ENCODE measurements at regions not wholly inside any gene's neighbourhood (a gene's known extent, or its start where the extent isn't known, plus 50 kb on each side); places are given as distances from the start of the nearest gene placed in this dataset.
"Not testable (repeated sequence)": the region's sequence is repeated elsewhere in the genome, so short reads cannot be mapped to it uniquely, and the experiment has no call there.

DNA sequence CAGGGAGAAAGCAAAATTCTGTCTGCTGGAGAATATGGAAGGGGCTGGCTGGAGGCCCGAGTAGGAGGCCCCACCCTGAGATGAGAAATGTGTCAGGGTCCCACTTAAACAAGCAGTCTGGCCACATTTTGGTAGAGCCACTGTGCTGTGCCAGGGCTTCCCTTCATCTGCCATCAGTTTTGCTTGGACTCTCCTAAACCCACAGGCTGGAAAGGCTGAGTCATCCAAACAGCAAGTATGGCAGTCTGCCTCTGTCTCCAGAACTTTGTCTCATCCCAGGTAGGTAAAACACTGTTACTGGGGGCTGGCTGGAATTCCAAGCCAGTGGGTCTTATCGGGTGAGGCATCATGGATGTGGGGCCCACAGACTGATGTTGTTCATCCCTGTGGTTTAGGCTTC, 1390.6 kb downstream of the UQCRFS1 start:
- H3K4me3 ChIP-seq (ENCODE audit: low read depth, low read length) = no peak overlapping the region
- DNase-seq (ENCODE audit: low read depth) = no peak
- TF ChIP-seq, protein P1, sequence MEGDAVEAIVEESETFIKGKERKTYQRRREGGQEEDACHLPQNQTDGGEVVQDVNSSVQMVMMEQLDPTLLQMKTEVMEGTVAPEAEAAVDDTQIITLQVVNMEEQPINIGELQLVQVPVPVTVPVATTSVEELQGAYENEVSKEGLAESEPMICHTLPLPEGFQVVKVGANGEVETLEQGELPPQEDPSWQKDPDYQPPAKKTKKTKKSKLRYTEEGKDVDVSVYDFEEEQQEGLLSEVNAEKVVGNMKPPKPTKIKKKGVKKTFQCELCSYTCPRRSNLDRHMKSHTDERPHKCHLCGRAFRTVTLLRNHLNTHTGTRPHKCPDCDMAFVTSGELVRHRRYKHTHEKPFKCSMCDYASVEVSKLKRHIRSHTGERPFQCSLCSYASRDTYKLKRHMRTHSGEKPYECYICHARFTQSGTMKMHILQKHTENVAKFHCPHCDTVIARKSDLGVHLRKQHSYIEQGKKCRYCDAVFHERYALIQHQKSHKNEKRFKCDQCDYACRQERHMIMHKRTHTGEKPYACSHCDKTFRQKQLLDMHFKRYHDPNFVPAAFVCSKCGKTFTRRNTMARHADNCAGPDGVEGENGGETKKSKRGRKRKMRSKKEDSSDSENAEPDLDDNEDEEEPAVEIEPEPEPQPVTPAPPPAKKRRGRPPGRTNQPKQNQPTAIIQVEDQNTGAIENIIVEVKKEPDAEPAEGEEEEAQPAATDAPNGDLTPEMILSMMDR (conservative IDR thresholded peaks at IDR 0.05; ENCODE audit: low read depth, low read length) = no peak

DNA sequence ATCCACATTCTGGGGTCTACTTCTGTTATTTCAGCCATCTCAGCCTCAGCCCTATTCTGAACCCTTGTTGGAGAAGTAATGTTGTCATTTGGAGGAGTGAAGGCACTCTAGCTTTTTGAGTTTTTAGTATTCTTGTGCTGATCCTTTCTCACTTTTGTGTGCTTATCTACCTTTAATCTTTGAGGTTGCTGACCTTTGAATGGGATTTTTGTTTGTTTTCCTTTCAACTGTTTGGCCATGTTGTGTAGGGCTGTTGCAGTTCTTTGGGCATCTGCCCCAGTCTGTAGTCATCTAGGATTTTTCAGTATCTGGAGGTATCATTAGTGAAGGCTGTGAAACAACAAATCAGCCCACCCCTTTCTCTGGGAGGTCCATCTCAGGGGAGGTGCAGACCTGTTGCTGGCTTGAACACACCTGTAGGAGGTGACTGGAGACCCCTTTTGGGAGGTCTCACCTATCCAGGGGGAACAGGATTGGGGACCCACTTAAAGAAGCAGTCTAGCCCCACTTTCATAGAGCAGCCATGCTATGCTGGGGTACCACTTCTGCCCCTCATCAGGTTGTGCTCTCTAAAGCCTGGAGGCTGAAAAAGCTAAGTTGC, 1391.4 kb downstream of the UQCRFS1 start:
- H3K4me3 ChIP-seq (ENCODE audit: low read depth, low read length) = no peak overlapping the region
- no peak for DNase-seq (ENCODE audit: low read depth)
- TF ChIP-seq, protein P1 (conservative IDR thresholded peaks at IDR 0.05; ENCODE audit: low read depth, low read length) = no peak

DNA sequence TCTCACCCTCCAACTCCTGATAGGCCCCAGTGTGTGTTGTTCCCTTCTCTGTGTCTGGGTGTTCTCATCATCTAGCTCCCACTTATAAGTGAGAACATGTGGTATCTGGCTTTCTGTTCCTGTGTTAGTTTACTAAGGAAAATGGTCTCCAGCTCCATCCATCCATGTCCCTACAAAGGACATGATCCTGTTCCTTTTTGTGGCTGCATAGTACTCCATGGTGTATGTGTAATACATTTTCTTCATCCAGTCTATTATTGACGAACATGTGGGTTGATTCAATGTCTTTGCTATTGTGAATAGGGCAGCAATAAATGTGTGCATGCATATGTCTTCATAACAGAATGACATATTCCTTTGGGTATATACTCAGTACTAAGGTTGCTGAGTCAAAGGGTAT, 1397.0 kb downstream of the UQCRFS1 start:
- TF ChIP-seq, protein P1 (conservative IDR thresholded peaks at IDR 0.05; ENCODE audit: low read depth, low read length) = no peak
- no peak for DNase-seq (ENCODE audit: low read depth)
- no peak overlapping the region for H3K4me3 ChIP-seq (ENCODE audit: low read depth, low read length)

DNA sequence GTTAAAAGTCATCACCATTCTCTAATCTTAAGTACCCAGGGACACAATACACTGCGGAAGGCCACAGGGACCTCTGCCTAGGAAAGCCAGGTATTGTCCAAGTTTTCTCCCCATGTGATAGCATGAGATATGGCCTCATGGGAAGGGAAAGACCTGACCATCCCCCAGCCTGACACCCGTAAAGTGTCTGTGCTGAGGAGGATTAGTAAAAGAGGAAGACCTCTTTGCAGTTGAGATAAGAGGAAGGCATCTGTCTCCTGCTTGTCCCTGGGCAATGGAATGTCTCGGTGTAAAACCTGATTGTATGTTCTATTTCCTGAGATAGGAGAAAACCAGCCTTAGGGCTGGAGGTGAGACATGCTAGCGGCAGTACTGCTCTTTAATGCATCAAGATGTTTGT, 1398.1 kb downstream of the UQCRFS1 start:
- H3K4me3 ChIP-seq (ENCODE audit: low read depth, low read length); DNase-seq (ENCODE audit: low read depth): not testable (repeated sequence)

DNA sequence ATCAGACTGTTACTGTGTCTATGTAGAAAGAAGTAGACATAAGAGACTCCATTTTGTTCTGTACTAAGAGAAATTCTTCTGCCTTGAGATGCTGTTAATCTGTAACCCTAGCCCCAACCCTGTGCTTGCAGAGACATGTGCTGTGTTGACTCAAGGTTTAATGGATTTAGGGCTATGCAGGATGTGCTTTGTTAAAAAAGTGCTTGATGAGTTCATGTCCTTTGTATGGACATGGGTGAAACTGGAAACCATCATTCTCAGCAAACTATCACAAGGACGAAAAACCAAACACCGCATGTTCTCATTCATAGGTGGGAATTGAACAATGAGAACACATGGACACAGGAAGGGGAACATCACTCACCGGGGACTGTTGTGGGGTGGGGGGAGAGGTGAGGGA, 1398.7 kb downstream of the UQCRFS1 start:
- not testable (repeated sequence) for DNase-seq (ENCODE audit: low read depth); H3K4me3 ChIP-seq (ENCODE audit: low read depth, low read length)

DNA sequence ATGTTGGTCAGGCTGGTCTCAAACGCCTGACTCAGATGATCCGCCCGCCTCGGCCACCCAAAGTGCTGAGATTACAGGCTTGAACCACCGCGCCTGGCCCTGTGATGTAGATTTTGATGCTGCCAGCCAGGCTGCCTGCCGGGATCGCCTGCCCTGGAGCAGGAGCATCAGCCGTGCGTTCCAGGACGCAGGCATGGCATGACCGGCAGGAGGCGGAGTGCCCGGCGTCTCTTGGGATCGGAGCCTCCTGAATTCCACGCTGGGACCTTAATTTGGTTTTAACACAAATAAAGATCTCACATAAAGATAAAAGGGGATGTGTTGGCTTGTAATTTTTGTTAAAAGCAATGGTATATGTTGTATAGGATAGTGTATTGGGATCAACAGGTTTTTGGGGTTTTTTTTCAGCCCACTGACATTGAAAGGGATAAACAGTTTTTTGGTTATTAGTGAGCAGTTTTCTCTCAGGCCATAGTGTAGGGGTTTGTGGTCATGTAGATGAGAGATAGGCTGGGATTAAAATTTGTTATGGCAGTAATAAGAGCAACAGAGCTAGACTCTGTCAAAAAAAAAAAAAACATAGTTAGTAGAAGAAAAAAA, 1406.4 kb downstream of the UQCRFS1 start:
- TF ChIP-seq, protein P1 (conservative IDR thresholded peaks at IDR 0.05; ENCODE audit: low read depth, low read length) = no peak
- no peak overlapping the region for H3K4me3 ChIP-seq (ENCODE audit: low read depth, low read length)
- no peak for DNase-seq (ENCODE audit: low read depth)

DNA sequence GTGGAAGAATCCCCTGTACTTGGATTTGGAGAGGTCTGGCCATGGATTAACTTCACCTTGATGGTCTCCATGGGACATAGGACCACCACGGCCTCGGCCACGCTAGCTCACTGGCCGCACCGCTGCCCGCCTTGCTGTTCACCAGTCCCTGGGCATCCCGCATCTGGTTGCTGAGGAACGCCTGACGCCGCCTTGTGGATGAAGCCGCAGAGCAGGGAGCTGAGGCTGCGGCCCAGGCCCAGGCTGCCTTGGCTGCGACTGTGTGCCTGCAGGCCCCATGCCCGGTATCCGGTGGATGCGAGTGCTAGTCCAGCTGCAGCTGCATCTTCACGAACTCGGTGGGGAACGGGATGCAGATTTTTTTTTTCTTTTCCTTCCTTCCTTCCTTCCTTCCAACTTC, 1407.1 kb downstream of the UQCRFS1 start:
- no peak overlapping the region for H3K4me3 ChIP-seq (ENCODE audit: low read depth, low read length)
- no peak for DNase-seq (ENCODE audit: low read depth)
- TF ChIP-seq, protein P1 (conservative IDR thresholded peaks at IDR 0.05; ENCODE audit: low read depth, low read length) = no peak

DNA sequence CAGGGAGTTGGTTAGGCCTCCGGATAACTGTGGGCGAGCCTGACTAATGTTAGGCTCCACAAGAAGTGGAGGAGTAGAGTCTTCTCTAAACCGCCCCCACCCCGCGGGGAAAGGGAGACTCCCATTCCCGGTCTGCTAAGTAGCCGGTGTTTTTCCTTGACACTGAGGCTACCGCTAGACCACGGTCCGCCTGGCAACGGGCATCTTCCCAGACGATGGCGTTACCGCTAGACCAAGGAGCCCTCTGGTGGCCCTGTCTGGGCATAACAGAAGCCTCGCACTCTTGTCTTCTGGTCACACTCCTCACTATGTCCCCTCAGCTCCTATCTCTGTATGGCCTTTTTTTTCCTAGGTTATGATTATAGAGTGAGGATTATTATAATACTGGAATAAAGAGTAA, 1410.7 kb downstream of the UQCRFS1 start:
- DNase-seq (ENCODE audit: low read depth) = peak; percentile 26
- H3K4me3 ChIP-seq (ENCODE audit: low read depth, low read length) = not testable (repeated sequence)
- TF ChIP-seq, protein P1 (conservative IDR thresholded peaks at IDR 0.05; ENCODE audit: low read depth, low read length) = peak; percentile 56

All from choroid plexus epithelial cell (primary cell).